NCI-H146 (cell line): ENCODE measurements at regions not wholly inside any gene's neighbourhood (a gene's known extent, or its start where the extent isn't known, plus 50 kb on each side); places are given as distances from the start of the nearest gene placed in this dataset.

Source experiments
- DNase-seq: peaks from one replicate; lab custom pipeline; 2025; lab: John Stamatoyannopoulos, UW

GRCh38 chr4:107248571-107248970, 212.5 kb upstream of the DKK2 start:
- DNase-seq: no peak

GRCh38 chr4:107247738-107248137, 211.6 kb upstream of the DKK2 start:
- DNase-seq: no peak

- no peak for DNase-seq
These were observed 210.6 kb upstream of the DKK2 start for GRCh38 chr4:107246761-107247160.

GRCh38 chr4:107243141-107243781, 207.1 kb upstream of the DKK2 start:
- DNase-seq: no peak

GRCh38 chr4:107220976-107221375, 184.9 kb upstream of the DKK2 start:
- no peak for DNase-seq

GRCh38 chr4:107219681-107220080, 183.6 kb upstream of the DKK2 start:
- DNase-seq: no peak

- DNase-seq: no peak
These were observed 180.3 kb upstream of the DKK2 start for GRCh38 chr4:107216379-107216778.

GRCh38 chr4:107215222-107215621, 179.1 kb upstream of the DKK2 start:
- DNase-seq: no peak

GRCh38 chr4:107213880-107214279, 177.8 kb upstream of the DKK2 start:
- no peak for DNase-seq

GRCh38 chr4:107213410-107213809, 177.3 kb upstream of the DKK2 start:
- no peak for DNase-seq

- no peak for DNase-seq
These were observed 176.5 kb upstream of the DKK2 start for GRCh38 chr4:107212565-107212964.

- DNase-seq: no peak
These were observed 174.5 kb upstream of the DKK2 start for GRCh38 chr4:107210450-107211239.

- no peak for DNase-seq
These were observed 167.6 kb upstream of the DKK2 start for GRCh38 chr4:107203733-107204132.

GRCh38 chr4:107202744-107203143, 166.6 kb upstream of the DKK2 start:
- no peak for DNase-seq

GRCh38 chr4:107197121-107197520, 161.0 kb upstream of the DKK2 start:
- no peak for DNase-seq

- DNase-seq: no peak
These were observed 160.2 kb upstream of the DKK2 start for GRCh38 chr4:107196312-107196711.

GRCh38 chr4:107194005-107194404, 157.9 kb upstream of the DKK2 start:
- DNase-seq: no peak

GRCh38 chr4:107192601-107193000, 156.5 kb upstream of the DKK2 start:
- no peak for DNase-seq

- DNase-seq: no peak
These were observed 151.0 kb upstream of the DKK2 start for GRCh38 chr4:107187091-107187490.

GRCh38 chr4:107183155-107183774, 147.2 kb upstream of the DKK2 start:
- DNase-seq: peak; percentile 22

GRCh38 chr4:107182347-107182746, 146.2 kb upstream of the DKK2 start:
- DNase-seq: no peak

GRCh38 chr4:107166873-107167450, 130.8 kb upstream of the DKK2 start:
- no peak for DNase-seq

GRCh38 chr4:107166181-107166580, 130.1 kb upstream of the DKK2 start:
- DNase-seq: no peak
